Islet of Langerhans (tissue), 1 donor: ENCODE measurements at regions not wholly inside any gene's neighbourhood (a gene's known extent, or its start where the extent isn't known, plus 50 kb on each side); places are given as distances from the start of the nearest gene placed in this dataset.
"Not testable (repeated sequence)": the region's sequence is repeated elsewhere in the genome, so short reads cannot be mapped to it uniquely, and the experiment has no call there.

Experiments
- FAIRE-seq: peaks from one replicate; lab custom pipeline; 2011; peaks lifted over from hg19 to GRCh38; lab: Jason Lieb, UNC

- no peak for FAIRE-seq
Measured at GRCh38 chr2:238600506-238601432, 174.0 kb downstream of the ASB1 start.

- FAIRE-seq, result no peak
Measured at GRCh38 chr2:238601433-238602222, 174.9 kb downstream of the ASB1 start.

GRCh38 chr2:238602223-238602960 lies 175.7 kb downstream of the ASB1 start:
- FAIRE-seq, result no peak

- FAIRE-seq, result no peak
Measured at GRCh38 chr2:238603596-238603995, 176.9 kb downstream of the ASB1 start.

- FAIRE-seq, result no peak
Measured at GRCh38 chr2:238606311-238606710, 179.6 kb downstream of the ASB1 start.

- FAIRE-seq, result no peak
Measured at GRCh38 chr2:238613610-238614009, 186.9 kb downstream of the ASB1 start.

GRCh38 chr2:238614376-238614775 lies 187.6 kb downstream of the ASB1 start:
- FAIRE-seq, result no peak

GRCh38 chr2:238615187-238615586 lies 188.5 kb downstream of the ASB1 start:
- no peak for FAIRE-seq

- FAIRE-seq, result no peak
Measured at GRCh38 chr2:238616681-238617080, 190.0 kb downstream of the ASB1 start.

GRCh38 chr2:238618494-238619283 lies 192.0 kb downstream of the ASB1 start:
- FAIRE-seq, result not testable (repeated sequence)

- no peak for FAIRE-seq
Measured at GRCh38 chr2:238627899-238628298, 201.2 kb downstream of the ASB1 start.

- FAIRE-seq, result no peak
Measured at GRCh38 chr2:238629064-238629463, 202.3 kb downstream of the ASB1 start.

- FAIRE-seq, result no peak
Measured at GRCh38 chr2:238631491-238632180, 204.9 kb downstream of the ASB1 start.

GRCh38 chr2:238632181-238633060 lies 205.7 kb downstream of the ASB1 start:
- FAIRE-seq, result no peak

- no peak for FAIRE-seq
Measured at GRCh38 chr2:238633426-238634328, 206.9 kb downstream of the ASB1 start.

- FAIRE-seq, result no peak
Measured at GRCh38 chr2:238634701-238635357, 208.1 kb downstream of the ASB1 start.

- no peak for FAIRE-seq
Measured at GRCh38 chr2:238635647-238636051, 208.9 kb downstream of the ASB1 start.

- no peak for FAIRE-seq
Measured at GRCh38 chr2:238636269-238637073, 209.7 kb downstream of the ASB1 start.
